ENCODE measurements at regions not wholly inside any gene's neighbourhood (a gene's known extent, or its start where the extent isn't known, plus 50 kb on each side); places are given as distances from the start of the nearest gene placed in this dataset.
A peak's percentile ranks its signal among the peaks of the same experiment; 100 is the strongest.

DNA sequence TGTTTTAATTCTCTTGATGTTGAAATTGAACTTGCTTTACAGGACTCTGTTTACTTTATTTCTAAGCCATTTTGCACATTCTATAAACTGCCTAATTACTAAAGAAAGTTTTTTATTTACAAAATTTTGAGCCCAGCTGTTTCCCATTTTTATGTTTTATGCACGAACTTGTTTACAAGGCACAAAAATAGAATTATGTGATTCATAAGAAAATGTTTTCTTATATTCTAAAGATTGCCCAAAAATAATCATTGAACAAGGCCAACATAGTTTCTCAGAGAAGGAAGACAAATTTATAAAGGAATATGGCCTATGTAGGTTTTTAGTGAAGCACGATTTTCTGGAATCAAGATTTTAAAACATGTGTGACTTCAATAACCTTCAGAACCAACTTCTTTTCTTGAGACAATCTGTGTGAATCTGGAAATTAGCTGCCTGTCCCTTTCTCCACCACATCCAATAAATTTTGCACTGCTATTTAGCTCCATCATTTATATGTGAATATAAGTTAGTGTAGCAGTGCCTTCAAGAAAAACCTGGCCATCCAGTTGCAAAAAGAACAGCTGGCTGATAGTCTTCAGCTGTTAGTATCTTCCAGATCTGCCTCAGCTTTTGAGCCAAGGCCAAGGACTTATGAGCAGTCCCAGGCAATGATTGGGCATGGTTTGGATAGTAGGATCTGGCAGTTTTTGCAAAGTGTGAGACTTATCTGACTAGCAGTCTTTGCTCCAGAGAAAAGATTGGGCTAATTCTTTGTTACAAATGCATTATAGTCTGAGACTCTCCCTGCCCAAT lies 253.2 kb upstream of the COL3A1 start:
- no peak for DNase-seq

DNA sequence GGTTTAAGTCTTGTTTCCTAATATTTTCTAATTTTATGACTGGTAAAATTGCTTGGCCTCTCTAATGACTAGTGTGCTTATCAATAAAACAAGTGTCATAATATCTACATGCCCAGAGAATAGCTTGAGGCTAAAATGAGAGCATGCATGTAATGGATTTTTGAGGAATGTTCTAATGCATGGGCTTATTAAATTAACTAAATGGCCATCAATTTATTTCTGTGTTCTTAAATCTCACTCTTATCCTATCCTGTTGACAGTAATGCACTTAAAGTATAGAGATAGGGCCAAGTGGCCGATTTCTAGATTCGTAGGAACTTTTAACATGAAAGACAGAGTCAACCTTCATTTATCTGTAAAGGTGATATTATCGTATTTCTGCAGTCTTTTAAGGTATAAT lies 252.4 kb upstream of the COL3A1 start:
- no peak for DNase-seq

DNA sequence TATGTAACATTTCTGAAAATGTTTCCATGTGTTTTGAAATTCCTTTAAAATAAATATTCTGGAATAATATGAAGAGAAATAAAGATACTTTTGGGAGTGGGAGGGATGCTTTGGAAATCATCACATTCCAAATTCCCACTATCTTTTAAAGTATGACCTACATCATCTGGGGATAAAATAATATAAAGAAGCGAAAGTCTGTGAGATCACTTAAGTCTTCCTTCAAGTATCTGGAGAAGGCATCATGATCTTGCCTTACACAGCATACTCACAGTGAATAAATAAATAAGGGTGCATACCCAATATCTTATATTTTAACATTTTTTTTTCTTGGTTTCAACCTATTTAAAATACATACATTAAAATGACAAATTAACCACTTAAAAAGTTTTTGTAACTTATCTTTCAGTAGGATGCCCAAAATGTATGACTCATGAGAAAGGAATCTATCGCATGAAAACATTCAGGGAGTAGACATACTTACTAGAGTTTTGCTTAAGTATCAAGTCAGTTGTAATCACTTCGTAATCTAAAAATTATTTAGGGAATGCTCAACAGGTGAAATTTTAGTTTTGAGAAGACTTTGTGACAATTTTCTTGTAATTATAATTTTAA lies 248.3 kb upstream of the COL3A1 start:
- DNase-seq, result peak; percentile 59

- no peak for DNase-seq
These were observed 247.4 kb upstream of the COL3A1 start for GRCh38 chr2:188726626-188727247.

GRCh38 chr2:188727846-188728245 lies 246.3 kb upstream of the COL3A1 start:
- DNase-seq, result no peak

GRCh38 chr2:188734691-188735090 lies 239.5 kb upstream of the COL3A1 start:
- no peak for DNase-seq

GRCh38 chr2:188746727-188747126 lies 227.4 kb upstream of the COL3A1 start:
- no peak for DNase-seq

- DNase-seq, result no peak
These were observed 222.4 kb upstream of the COL3A1 start for GRCh38 chr2:188751816-188752215.

GRCh38 chr2:188752311-188752710 lies 221.9 kb upstream of the COL3A1 start:
- no peak for DNase-seq

GRCh38 chr2:188762151-188762550 lies 212.0 kb upstream of the COL3A1 start:
- DNase-seq, result no peak

DNA sequence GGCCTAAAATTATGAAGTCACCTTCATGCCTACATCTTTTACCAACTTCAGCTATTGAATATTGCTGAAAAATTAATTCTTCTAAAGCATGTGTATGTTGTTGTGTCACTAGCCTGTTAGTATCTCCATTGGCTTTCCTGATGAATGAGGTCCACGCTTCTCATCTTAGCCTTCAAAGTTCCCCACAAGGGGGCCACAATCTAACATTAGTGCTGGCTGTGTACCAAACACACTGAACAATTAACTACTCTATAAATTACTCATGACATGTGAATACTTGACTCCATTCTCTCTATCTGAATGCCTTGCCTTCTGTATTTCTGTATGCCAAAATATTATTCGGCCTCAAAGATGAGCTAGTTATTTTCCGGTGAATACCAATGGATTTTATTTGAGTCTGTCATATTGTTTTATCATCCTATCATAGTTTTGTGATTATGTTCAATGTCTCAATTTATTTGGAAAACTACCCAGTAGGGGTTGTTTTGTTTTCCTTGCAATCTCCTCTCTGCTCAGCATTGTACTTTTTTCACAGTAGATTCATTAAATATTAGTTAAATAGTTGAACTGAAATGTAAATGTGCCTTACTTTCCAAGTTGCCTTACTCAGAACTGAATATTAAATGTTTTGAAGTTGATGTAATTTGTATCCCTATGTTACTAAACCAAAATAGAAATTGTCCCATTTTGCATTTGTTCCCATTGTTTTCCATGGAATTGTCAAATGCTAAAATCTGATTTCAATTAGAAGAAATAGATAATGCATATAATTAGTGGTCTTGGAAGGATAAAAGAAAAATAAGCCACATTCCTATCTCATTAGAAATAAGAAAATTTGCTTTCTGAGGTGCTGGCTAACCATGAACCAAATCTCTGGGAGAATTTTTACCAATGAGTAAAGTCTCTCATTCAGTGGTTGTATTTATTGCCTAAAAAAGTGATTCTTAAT lies 208.4 kb upstream of the COL3A1 start:
- peak; percentile 40 for DNase-seq

GRCh38 chr2:188766471-188766856 lies 207.7 kb upstream of the COL3A1 start:
- no peak for DNase-seq

- no peak for DNase-seq
These were observed 207.0 kb upstream of the COL3A1 start for GRCh38 chr2:188767176-188767575.

DNA sequence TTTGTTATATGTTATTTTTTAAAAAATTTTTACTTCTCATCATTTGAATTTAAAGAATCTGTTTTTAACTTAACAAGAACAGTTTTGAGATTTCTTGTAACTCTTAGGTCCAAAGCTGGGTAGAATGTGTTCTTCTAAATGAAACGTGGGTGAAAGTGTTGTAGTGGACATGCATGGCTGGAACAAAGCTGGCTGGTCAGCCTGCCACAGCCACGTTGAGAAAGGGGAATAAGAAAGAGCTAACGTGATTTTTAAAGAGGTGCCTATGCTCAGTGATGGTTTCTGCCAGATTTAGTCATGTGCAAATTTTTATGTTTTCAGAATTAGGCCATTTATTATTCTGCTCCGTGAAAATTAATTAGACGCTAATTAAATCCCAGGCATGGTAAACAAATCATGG lies 203.9 kb upstream of the COL3A1 start:
- DNase-seq, result no peak

DNA sequence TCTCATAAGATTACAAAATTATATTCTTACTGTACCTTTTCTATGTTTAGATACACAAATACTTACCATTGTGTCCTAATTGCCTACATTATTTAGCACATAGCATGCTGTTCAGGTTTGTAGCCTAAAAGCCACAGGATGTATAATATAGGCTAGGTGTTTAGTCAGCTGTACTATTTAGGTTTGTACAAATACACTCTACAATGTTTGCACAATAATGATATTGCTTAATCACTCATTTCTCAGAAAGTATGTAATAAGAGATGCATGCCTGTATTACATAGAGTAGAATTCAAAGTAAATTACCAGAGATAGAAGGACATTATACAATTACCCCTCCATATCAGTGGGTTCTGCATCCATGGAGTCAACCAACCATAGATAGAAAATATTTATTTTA lies 201.1 kb upstream of the COL3A1 start:
- no peak for DNase-seq

- DNase-seq, result peak; percentile 29
These were observed 197.5 kb upstream of the COL3A1 start for GRCh38 chr2:188776634-188777033.

- DNase-seq, result no peak
These were observed 189.9 kb upstream of the COL3A1 start for GRCh38 chr2:188784269-188784762.

GRCh38 chr2:188785061-188785460 lies 189.1 kb upstream of the COL3A1 start:
- DNase-seq, result no peak

DNA sequence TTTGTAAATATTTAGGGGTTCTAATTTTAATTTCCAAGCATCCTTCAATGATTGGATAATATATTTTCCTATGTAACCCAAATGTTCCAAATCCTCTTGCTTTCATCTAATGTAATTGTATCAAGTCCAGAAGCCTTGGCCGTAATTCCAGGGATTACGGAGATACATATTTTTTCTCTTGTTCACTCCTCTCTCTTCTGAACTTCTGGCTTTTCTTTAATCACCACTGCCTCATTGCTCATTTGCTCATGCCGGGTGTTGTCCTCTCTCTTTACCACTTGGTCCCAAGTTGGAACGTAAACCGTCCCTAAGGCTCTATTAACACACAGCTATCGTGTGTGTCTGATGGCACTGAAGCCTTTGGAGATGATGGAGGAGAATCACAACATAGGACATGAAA lies 188.7 kb upstream of the COL3A1 start:
- no peak for DNase-seq

DNA sequence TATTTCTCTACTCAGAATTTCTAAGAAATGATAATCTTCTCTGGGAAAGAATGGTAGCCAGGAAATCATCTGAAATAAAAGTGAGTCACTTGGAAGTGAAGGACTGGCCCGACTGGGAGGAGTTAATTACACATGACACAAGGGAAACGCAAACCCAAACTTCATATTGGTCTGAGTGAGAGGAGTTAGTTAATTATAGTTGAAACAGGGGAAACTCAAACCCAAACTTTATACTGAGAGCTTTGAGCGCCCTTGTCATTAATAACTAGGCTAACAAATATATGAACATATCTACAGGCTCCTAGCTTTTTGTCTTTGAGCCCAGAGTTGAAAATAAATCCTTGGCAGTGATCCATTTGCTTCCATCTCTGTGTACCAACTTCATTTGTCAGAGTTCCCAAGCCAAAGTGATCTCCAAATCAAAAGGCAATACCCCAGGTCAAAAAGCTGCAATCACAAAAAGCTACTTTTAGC lies 187.8 kb upstream of the COL3A1 start:
- DNase-seq, result peak; percentile 44

DNA sequence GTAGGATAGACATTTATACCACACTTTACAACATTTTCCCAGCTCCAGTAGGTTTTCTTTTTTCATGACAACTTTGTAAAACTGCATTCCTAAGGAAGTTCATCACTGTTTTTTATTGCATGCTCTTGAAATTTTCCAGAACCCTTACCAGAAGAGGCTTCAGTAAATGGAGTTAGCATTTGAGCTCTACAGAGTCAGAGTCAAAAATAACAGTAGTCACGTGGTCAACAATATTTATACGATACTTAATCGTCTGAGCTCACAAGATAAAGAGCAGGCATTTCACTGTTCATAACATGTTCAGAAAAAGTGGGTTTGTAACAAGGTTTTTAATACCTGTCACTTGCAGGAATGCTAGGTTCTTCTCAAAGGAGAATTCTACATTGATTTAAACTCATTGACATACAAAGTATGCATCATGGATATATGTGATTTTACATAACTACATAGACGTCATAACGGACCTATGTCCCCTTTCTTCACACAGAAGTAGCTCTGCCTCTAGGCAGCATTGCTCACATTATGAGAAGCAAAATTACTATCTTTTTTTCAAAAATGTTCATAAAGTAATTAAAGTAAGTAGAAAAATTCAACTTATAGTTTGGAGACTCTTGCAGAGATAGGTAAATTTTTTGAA lies 187.0 kb upstream of the COL3A1 start:
- DNase-seq, result peak; percentile 82

- peak; percentile 35 for DNase-seq
These were observed 186.4 kb upstream of the COL3A1 start for GRCh38 chr2:188787658-188788240.

Data from kidney glomerular epithelial cell (primary cell).